DOHH2 (cell line): ENCODE measurements at regions not wholly inside any gene's neighbourhood (a gene's known extent, or its start where the extent isn't known, plus 50 kb on each side); places are given as distances from the start of the nearest gene placed in this dataset.
"Not testable (repeated sequence)": the region's sequence is repeated elsewhere in the genome, so short reads cannot be mapped to it uniquely, and the experiment has no call there.

Experiments used
- H3F3A ChIP-seq: fragments of 200-600 bp; sonication (generic), shearing (Covaris generic); 2 replicates; pipeline ENCODE4 v1.6.0; 2016; ENCODE audit warnings: antibody characterized with exemption, mild to moderate bottlenecking; ENCODE audit not compliant: control insufficient read depth, insufficient read depth
- H3K27ac ChIP-seq: fragments of 200-600 bp; sonication (generic); 2 replicates; pipeline ENCODE4 v1.5.1; 2014; ENCODE audit warnings: low read depth, mild to moderate bottlenecking, low read length, moderate library complexity
- H3K27me3 ChIP-seq: fragments of 200-600 bp; sonication (generic); 2 replicates; pipeline ENCODE4 v1.6.1; 2014; ENCODE audit warnings: mild to moderate bottlenecking, low read length, mixed read lengths; ENCODE audit not compliant: control insufficient read depth
- H3K36me3 ChIP-seq: fragments of 200-600 bp; sonication (generic); 2 replicates; pipeline ENCODE4 v1.6.1; 2014; ENCODE audit warnings: mild to moderate bottlenecking, low read length, moderate library complexity, mixed read lengths; ENCODE audit not compliant: control insufficient read depth
- H3K4me1 ChIP-seq: fragments of 200-600 bp; sonication (generic); 2 replicates; pipeline ENCODE4 v1.6.1; 2014; ENCODE audit warnings: mild to moderate bottlenecking, low read length, mixed read lengths; ENCODE audit not compliant: control insufficient read depth
- H3K4me2 ChIP-seq: fragments of 200-600 bp; sonication (generic); 2 replicates; pipeline ENCODE4 v1.6.0; 2014; ENCODE audit warnings: mild to moderate bottlenecking, low read length, moderate library complexity
- H3K4me3 ChIP-seq: fragments of 200-600 bp; sonication (generic); 2 replicates; pipeline ENCODE4 v1.5.1; 2014; ENCODE audit warnings: mild to moderate bottlenecking, low read length, mixed read lengths
- H3K79me2 ChIP-seq: fragments of 200-600 bp; sonication (generic); 2 replicates; pipeline ENCODE4 v1.6.1; 2014; ENCODE audit warnings: mild to moderate bottlenecking, low read length, mixed read lengths; ENCODE audit not compliant: control insufficient read depth
- H3K9me2 ChIP-seq: fragments of 200-600 bp; sonication (generic); replicated peaks from 2 replicates; pipeline ENCODE4 v1.6.1; 2014; ENCODE audit warnings: mild to moderate bottlenecking, low read length, mixed read lengths; ENCODE audit not compliant: control insufficient read depth
- H3K9me3 ChIP-seq: fragments of 200-600 bp; sonication (generic); 2 replicates; pipeline ENCODE4 v1.6.1; 2014; ENCODE audit warnings: antibody characterized with exemption, low read length, mixed read lengths; ENCODE audit not compliant: control insufficient read depth, insufficient read depth
- H4K20me1 ChIP-seq: fragments of 200-600 bp; sonication (generic); 2 replicates; pipeline ENCODE4 v1.6.0; 2014; ENCODE audit warnings: low read depth, mild to moderate bottlenecking, antibody characterized with exemption, low read length, moderate library complexity; ENCODE audit not compliant: control insufficient read depth, insufficient read depth
- CTCF ChIP-seq: fragments of 200-600 bp; sonication (generic); IDR thresholded peaks from one replicate; pipeline ENCODE4 v1.5.1; 2014; ENCODE audit warnings: antibody characterized with exemption, mild to moderate bottlenecking, low read depth, low read length; ENCODE audit not compliant: poor library complexity, severe bottlenecking
- EZH2phosphoT487 ChIP-seq: fragments of 200-600 bp; sonication (generic); IDR thresholded peaks from 2 replicates; pipeline ENCODE4 v1.6.1; 2017; ENCODE audit warnings: borderline replicate concordance, mild to moderate bottlenecking, antibody characterized with exemption, low read length, moderate library complexity, mixed read lengths

GRCh38 chr6:887583-888235 lies 194.8 kb upstream of the EXOC2 start:
- Histone ChIP-seq H3K79me2 (no peaks in the 10 kb centered on the region), H3K27ac (no peak overlapping the region), H3K4me3 (no peak overlapping the region), H3K36me3 (no peaks in the 10 kb centered on the region), H3K9me3 (no peaks in the 10 kb centered on the region), H3F3A (no peaks in the 10 kb centered on the region), H3K9me2 (no peaks in the 10 kb centered on the region), H4K20me1 (no peaks in the 10 kb centered on the region), H3K4me1 (no peaks in the 10 kb centered on the region), H3K27me3 (no peaks in the 10 kb centered on the region), H3K4me2 (no peak overlapping the region)
- no peak for TF ChIP-seq EZH2phosphoT487
- TF ChIP-seq CTCF, result no peak

GRCh38 chr6:886116-886515 lies 193.2 kb upstream of the EXOC2 start:
- H3K4me3 ChIP-seq, H3K4me1 ChIP-seq, H3K36me3 ChIP-seq, H3K9me3 ChIP-seq, H4K20me1 ChIP-seq, H3K79me2 ChIP-seq, H3K27ac ChIP-seq, H3F3A ChIP-seq, H3K27me3 ChIP-seq, H3K9me2 ChIP-seq, H3K4me2 ChIP-seq: not testable (repeated sequence)

GRCh38 chr6:885051-885590 lies 192.2 kb upstream of the EXOC2 start:
- Histone ChIP-seq H3K36me3 (no peaks in the 10 kb centered on the region), H3F3A (no peaks in the 10 kb centered on the region), H4K20me1 (no peaks in the 10 kb centered on the region), H3K4me3 (no peak overlapping the region), H3K27ac (no peak overlapping the region), H3K4me1 (no peaks in the 10 kb centered on the region), H3K27me3 (no peaks in the 10 kb centered on the region), H3K9me2 (no peaks in the 10 kb centered on the region), H3K4me2 (no peak overlapping the region), H3K79me2 (no peaks in the 10 kb centered on the region), H3K9me3 (no peaks in the 10 kb centered on the region)
- TF ChIP-seq CTCF (no peak), EZH2phosphoT487 (no peak)

- Histone ChIP-seq H3K27me3 (no peaks in the 10 kb centered on the region), H4K20me1 (no peaks in the 10 kb centered on the region), H3K79me2 (no peaks in the 10 kb centered on the region), H3K4me1 (no peaks in the 10 kb centered on the region), H3K4me3 (no peak overlapping the region), H3K4me2 (no peak overlapping the region), H3K9me2 (no peaks in the 10 kb centered on the region), H3F3A (no peaks in the 10 kb centered on the region), H3K36me3 (no peaks in the 10 kb centered on the region), H3K27ac (no peak overlapping the region), H3K9me3 (no peaks in the 10 kb centered on the region)
- TF ChIP-seq CTCF (no peak), EZH2phosphoT487 (no peak)
Observed at GRCh38 chr6:884570-884969, 191.6 kb upstream of the EXOC2 start.
